HepG2 (cell line): ENCODE measurements at regions not wholly inside any gene's neighbourhood (a gene's known extent, or its start where the extent isn't known, plus 50 kb on each side); places are given as distances from the start of the nearest gene placed in this dataset.

Experiments
- ATAC-seq: fragments of 200-7000 bp; cut with Tn5 transposase; 3 replicates; pipeline ENCODE4 v1.9.1; 2020; ENCODE audit warnings: mild to moderate bottlenecking, moderate library complexity
- BruUV-seq: library from RNA; stranded (reverse); fragments of 400-500 nt; replicated peaks from 2 replicates; lab custom pipeline; 2021; lab: Mats Ljungman, UMichigan
- CTCF ChIA-PET: fragments of 300-600 bp; formaldehyde crosslinking; extraction: SDS; loops from one replicate; lab custom pipeline; 2021; ENCODE audit warnings: low total read pairs, inconsistent platforms, low intra/inter-chr PET ratio; lab: Yijun Ruan, JAX
- POLR2A ChIA-PET: fragments of 350-600 bp; sonication (Branson Sonifier 250); formaldehyde crosslinking; loops from one replicate; lab custom pipeline; 2020; ENCODE audit warnings: antibody characterized with exemption, inconsistent platforms; lab: Yijun Ruan, JAX
- DNase-seq: peaks from one replicate; pipeline ENCODE4 v3.0.0-alpha.2; 2015; ENCODE audit warnings: low spot score
- FAIRE-seq: peaks from 3 replicates; lab custom pipeline; 2011; peaks lifted over from hg19 to GRCh38; lab: Jason Lieb, UNC
- H2AFZ ChIP-seq: one replicate; pipeline ENCODE4 v1.6.1; 2011; ENCODE audit warnings: low read length, inconsistent platforms
- H3K27ac ChIP-seq: fragments of 300-600 bp; 3 replicates; pipeline ENCODE4 v1.8.0; 2011; ENCODE audit warnings: mixed run types, mild to moderate bottlenecking, mixed read lengths, low read length, inconsistent platforms; ENCODE audit not compliant: insufficient read depth; ENCODE audit errors: extremely low read length
- H3K27me3 ChIP-seq, 2 experiments: fragments of 200-600 bp in 1 of 2; 2 replicates in 1 of 2; 3 replicates in 1 of 2; pipeline versions ENCODE4 v1.6.0 to v1.8.0; 2011; ENCODE audit warnings: low read length in 2 of 2, mild to moderate bottlenecking in 2 of 2, moderate library complexity in 2 of 2, inconsistent platforms in 1 of 2; ENCODE audit not compliant: insufficient read depth in 2 of 2, control insufficient read depth in 1 of 2
- H3K36me3 ChIP-seq, 2 experiments: fragments of 200-600 bp in 1 of 2; replicated peaks in 1 of 2; 2 replicates in 1 of 2; 3 replicates in 1 of 2; pipeline versions ENCODE4 v1.5.1 to v1.8.0; 2011; ENCODE audit warnings: low read length in 2 of 2, inconsistent platforms in 1 of 2; ENCODE audit not compliant: insufficient read depth in 2 of 2, control insufficient read depth in 1 of 2
- H3K4me1 ChIP-seq: 2 replicates; pipeline ENCODE4 v1.5.1; 2012; ENCODE audit warnings: low read length, inconsistent platforms; ENCODE audit not compliant: insufficient read depth
- H3K4me2 ChIP-seq: 2 replicates; pipeline ENCODE4 v1.6.0; 2011; ENCODE audit warnings: low read depth, low read length, inconsistent platforms
- H3K4me3 ChIP-seq, 3 experiments: fragments of 200-600 bp in 1 of 3; sonication (generic), shearing (Covaris generic) in 1 of 3; replicated peaks in 1 of 3; 2 replicates each; pipeline ENCODE4 v1.5.1; 2011 to 2016; ENCODE audit warnings: low read length in 3 of 3, inconsistent platforms in 2 of 3, low read depth in 2 of 3, mild to moderate bottlenecking in 2 of 3, control low read depth in 1 of 3, mixed read lengths in 1 of 3; ENCODE audit not compliant: insufficient read depth in 1 of 3
- H3K79me2 ChIP-seq: one replicate; pipeline ENCODE4 v1.6.1; 2011; ENCODE audit warnings: low read length, inconsistent platforms; ENCODE audit not compliant: insufficient read depth
- H3K9ac ChIP-seq: 2 replicates; pipeline ENCODE4 v1.6.0; 2011; ENCODE audit warnings: mild to moderate bottlenecking, low read depth, low read length, inconsistent platforms; ENCODE audit not compliant: insufficient read depth
- H3K9me3 ChIP-seq: 2 replicates; pipeline ENCODE4 v1.5.1; 2012; ENCODE audit warnings: mild to moderate bottlenecking, low read length
- H4K20me1 ChIP-seq: 2 replicates; pipeline ENCODE4 v1.6.0; 2011; ENCODE audit warnings: inconsistent platforms, mild to moderate bottlenecking, low read length, moderate library complexity; ENCODE audit not compliant: insufficient read depth
- ATM ChIP-seq: fragments of 450-650 bp; IDR thresholded peaks from 2 replicates; pipeline ENCODE4 v1.7.1; 2017; ENCODE audit warnings: mild to moderate bottlenecking, borderline replicate concordance
- FOXJ3 ChIP-seq: sonication (generic); formaldehyde crosslinking; IDR thresholded peaks from 2 replicates; pipeline ENCODE4 v1.4.0; 2020; ENCODE audit warnings: missing genetic modification reagents, mild to moderate bottlenecking, borderline replicate concordance
- FOXO4 ChIP-seq: sonication (generic); formaldehyde crosslinking; conservative IDR thresholded peaks from 2 replicates; pipeline ENCODE4 v1.8.1; 2023; ENCODE audit warnings: missing genetic modification reagents
- MAX ChIP-seq: IDR thresholded peaks from 2 replicates; pipeline ENCODE4 v1.6.1; 2012; ENCODE audit warnings: inconsistent platforms
- REPIN1 ChIP-seq: sonication (generic); formaldehyde crosslinking; IDR thresholded peaks from 2 replicates; pipeline ENCODE4 v1.8.0; 2022; ENCODE audit warnings: missing genetic modification reagents, low read depth, mild to moderate bottlenecking, borderline replicate concordance
- SMAD9 ChIP-seq: sonication (generic); formaldehyde crosslinking; IDR thresholded peaks from 2 replicates; pipeline ENCODE4 v1.5.1; 2020; ENCODE audit warnings: mild to moderate bottlenecking, missing genetic modification reagents
- TCF7 ChIP-seq: sonication (generic); IDR thresholded peaks from 2 replicates; pipeline ENCODE4 v1.6.1; 2016; ENCODE audit warnings: antibody characterized with exemption, low read depth
- ZEB1 ChIP-seq: IDR thresholded peaks from 2 replicates; pipeline ENCODE4 v1.6.1; 2012; ENCODE audit warnings: mild to moderate bottlenecking, low read depth, inconsistent platforms; ENCODE audit not compliant: insufficient replicate concordance
- ZNF431 ChIP-seq: sonication (generic); formaldehyde crosslinking; IDR thresholded peaks from 2 replicates; pipeline ENCODE4 v1.9.0; 2022; ENCODE audit warnings: missing genetic modification reagents, low read depth, mild to moderate bottlenecking, borderline replicate concordance
- ZNF879 ChIP-seq: sonication (generic); formaldehyde crosslinking; IDR thresholded peaks from 2 replicates; pipeline ENCODE4 v1.8.1; 2023; ENCODE audit warnings: missing genetic modification reagents
- ZNF891 ChIP-seq: sonication (generic); formaldehyde crosslinking; IDR thresholded peaks from 2 replicates; pipeline ENCODE4 v1.5.0; 2020; ENCODE audit warnings: mild to moderate bottlenecking, missing genetic modification reagents
- WGBS: methylation state at CpG from one replicate; pipeline ENCODE4 v1.1.6; 2017; ENCODE audit warnings: low lambda C conversion rate; 5-methylcytosine and 5-hydroxymethylcytosine counted together
- in situ Hi-C: cut with HindIII; loops from 2 replicates; pipeline ENCODE4 v1.10.0; 2017; ENCODE audit warnings: low pct_unique_long_range_greater_than_20kb; ENCODE audit not compliant: extremely low pct_ligation_motif_present
- intact Hi-C: fragments of 100-400 bp; cut with micrococcal nuclease; formaldehyde crosslinking; loops from one replicate; pipeline ENCODE4 v1.10.0; 2022; ENCODE audit not compliant: unreplicated experiment

GRCh38 chr7:19302731-19303130, 157.5 kb upstream of the FERD3L start:
- H3K4me2 ChIP-seq = no peak overlapping the region
- in situ Hi-C loops (no loop called here), intact Hi-C loops (no loop called here)
- H3K27me3 ChIP-seq = no peaks in the 10 kb centered on the region
- H3K36me3 ChIP-seq = no peaks in the 10 kb centered on the region
- no peak overlapping the region for H2AFZ ChIP-seq
- H3K4me3 ChIP-seq = no peak overlapping the region
- no peak overlapping the region for H3K27ac ChIP-seq
- POLR2A ChIA-PET = no interaction called here
- no peak for FAIRE-seq
- H3K9ac ChIP-seq = no peak overlapping the region
- BruUV-seq = no TSS peak
- H3K79me2 ChIP-seq = no peaks in the 10 kb centered on the region
- no peak for TF ChIP-seq ATM
- TF ChIP-seq FOXJ3 (CRISPR knock-in tag) = no peak
- no peak for TF ChIP-seq ZNF431 (CRISPR knock-in tag)
- TF ChIP-seq TCF7 = no peak
- TF ChIP-seq SMAD9 (CRISPR knock-in tag) = no peak
- no peak for TF ChIP-seq FOXO4
- no peak for TF ChIP-seq ZEB1
- no peak for TF ChIP-seq ZNF891 (CRISPR knock-in tag)
- TF ChIP-seq REPIN1 (CRISPR knock-in tag) = no peak
- no peak for TF ChIP-seq ZNF879 (CRISPR knock-in tag)
- no peak for TF ChIP-seq MAX
- no peaks in the 10 kb centered on the region for H4K20me1 ChIP-seq
- H3K4me1 ChIP-seq = no peaks in the 10 kb centered on the region
- peaks cover 53% of the 10 kb centered on the region for H3K9me3 ChIP-seq
- WGBS = 75% methylated on average over 1 of the region's 1 CpG
- DNase-seq = no peak
- CTCF ChIA-PET = no interaction called here
- no peak for ATAC-seq
